Lower leg skin (tissue), 4 donors: ENCODE measurements at regions not wholly inside any gene's neighbourhood (a gene's known extent, or its start where the extent isn't known, plus 50 kb on each side); places are given as distances from the start of the nearest gene placed in this dataset.

Experiments used
- DNase-seq, 2 donors: peaks; one replicate each; pipeline ENCODE4 v3.0.0-alpha.2; 2019; ENCODE audit warnings: low spot score in 2 of 2
- H3K4me3 ChIP-seq: fragments of 200-600 bp; sonication (generic); 2 replicates; pipeline ENCODE4 v1.5.1; 2017; ENCODE audit warnings: mild to moderate bottlenecking, low read depth; ENCODE audit not compliant: poor library complexity, severe bottlenecking
- POLR2A ChIP-seq, 2 donors: fragments of 450-650 bp; IDR thresholded peaks; one replicate each; pipeline ENCODE4 v1.6.1; 2016 to 2017; ENCODE audit warnings: antibody characterized with exemption in 2 of 2, mild to moderate bottlenecking in 1 of 2, moderate library complexity in 1 of 2
- WGBS, 2 donors: methylation state at CpG; one replicate each; pipeline ENCODE4 v1.1.5; 2018; 5-methylcytosine and 5-hydroxymethylcytosine counted together
- intact Hi-C: fragments of 100-400 bp; cut with DNase I; formaldehyde crosslinking; loops from one replicate; pipeline ENCODE4 v1.15.0; 2023; ENCODE audit warnings: low total_unique reads
- TF ChIP-seq, protein P1 (sequence below), 3 donors: fragments of 450-650 bp; IDR thresholded peaks; one replicate each; pipeline ENCODE4 v1.5.1; 2016; ENCODE audit warnings: antibody characterized with exemption in 3 of 3, mild to moderate bottlenecking in 3 of 3, moderate library complexity in 2 of 3

GRCh38 chr6:138560130-138560860 is 61.0 kb upstream of the NHSL1 start:
- intact Hi-C loops, result no loop called here
- no peak for DNase-seq
- H3K4me3 ChIP-seq, result no peak overlapping the region
- 82 to 86% methylated on average over 10 of the region's 10 CpGs for WGBS, 2 donors
- TF ChIP-seq POLR2A (IDR thresholded peaks at IDR 0.05), result no peak
- TF ChIP-seq, protein P1, sequence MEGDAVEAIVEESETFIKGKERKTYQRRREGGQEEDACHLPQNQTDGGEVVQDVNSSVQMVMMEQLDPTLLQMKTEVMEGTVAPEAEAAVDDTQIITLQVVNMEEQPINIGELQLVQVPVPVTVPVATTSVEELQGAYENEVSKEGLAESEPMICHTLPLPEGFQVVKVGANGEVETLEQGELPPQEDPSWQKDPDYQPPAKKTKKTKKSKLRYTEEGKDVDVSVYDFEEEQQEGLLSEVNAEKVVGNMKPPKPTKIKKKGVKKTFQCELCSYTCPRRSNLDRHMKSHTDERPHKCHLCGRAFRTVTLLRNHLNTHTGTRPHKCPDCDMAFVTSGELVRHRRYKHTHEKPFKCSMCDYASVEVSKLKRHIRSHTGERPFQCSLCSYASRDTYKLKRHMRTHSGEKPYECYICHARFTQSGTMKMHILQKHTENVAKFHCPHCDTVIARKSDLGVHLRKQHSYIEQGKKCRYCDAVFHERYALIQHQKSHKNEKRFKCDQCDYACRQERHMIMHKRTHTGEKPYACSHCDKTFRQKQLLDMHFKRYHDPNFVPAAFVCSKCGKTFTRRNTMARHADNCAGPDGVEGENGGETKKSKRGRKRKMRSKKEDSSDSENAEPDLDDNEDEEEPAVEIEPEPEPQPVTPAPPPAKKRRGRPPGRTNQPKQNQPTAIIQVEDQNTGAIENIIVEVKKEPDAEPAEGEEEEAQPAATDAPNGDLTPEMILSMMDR (IDR thresholded peaks at IDR 0.05), result no peak

DNA sequence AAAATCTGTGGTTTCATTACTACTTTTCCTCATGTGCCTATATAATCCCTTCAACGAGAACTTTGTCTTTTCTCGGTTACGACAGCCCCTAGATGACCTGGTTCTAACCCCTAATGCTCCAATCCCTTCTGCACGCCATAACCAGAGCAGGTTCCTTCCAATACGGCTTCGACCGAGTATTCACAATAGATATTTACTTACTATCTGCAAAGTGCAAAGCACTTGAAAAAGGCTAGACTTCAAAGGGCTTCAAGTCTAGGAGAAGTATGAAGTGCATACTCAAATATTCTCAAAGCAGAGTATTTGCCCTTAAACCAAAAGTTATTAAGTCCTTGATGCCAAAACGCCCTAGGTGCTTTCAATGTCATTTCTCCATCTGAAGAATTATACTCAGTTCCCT is 63.4 kb upstream of the NHSL1 start:
- no peak for TF ChIP-seq POLR2A (IDR thresholded peaks at IDR 0.05)
- TF ChIP-seq, protein P1 (IDR thresholded peaks at IDR 0.05), result no peak
- WGBS, 2 donors, result 94% methylated on average over 8 of the region's 8 CpGs
- intact Hi-C loops, result no loop called here
- H3K4me3 ChIP-seq, result no peak overlapping the region
- DNase-seq, result no peak

DNA sequence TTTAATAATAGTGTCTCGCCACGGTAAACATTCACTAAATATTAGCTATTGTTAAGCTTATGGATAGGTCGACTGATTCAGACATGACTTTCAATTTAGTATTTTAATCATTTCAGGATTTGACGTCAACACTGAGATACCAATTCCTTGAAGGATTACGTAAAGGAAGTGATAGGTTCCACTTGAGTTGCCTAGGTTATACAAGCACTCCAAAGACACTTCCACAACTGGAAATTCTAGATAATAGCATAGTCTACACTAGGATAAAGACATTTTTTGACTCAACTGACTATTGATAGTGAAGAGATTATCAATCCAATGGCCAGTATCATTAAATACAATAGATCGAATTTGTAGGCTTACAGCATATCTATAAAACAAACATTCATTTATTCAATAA is 63.9 kb upstream of the NHSL1 start:
- intact Hi-C loops, result no loop called here
- no peak for TF ChIP-seq POLR2A (IDR thresholded peaks at IDR 0.05)
- TF ChIP-seq, protein P1 (IDR thresholded peaks at IDR 0.05), result no peak
- DNase-seq, result no peak
- 93 to 95% methylated on average over 6 of the region's 6 CpGs for WGBS, 2 donors
- no peak overlapping the region for H3K4me3 ChIP-seq

DNA sequence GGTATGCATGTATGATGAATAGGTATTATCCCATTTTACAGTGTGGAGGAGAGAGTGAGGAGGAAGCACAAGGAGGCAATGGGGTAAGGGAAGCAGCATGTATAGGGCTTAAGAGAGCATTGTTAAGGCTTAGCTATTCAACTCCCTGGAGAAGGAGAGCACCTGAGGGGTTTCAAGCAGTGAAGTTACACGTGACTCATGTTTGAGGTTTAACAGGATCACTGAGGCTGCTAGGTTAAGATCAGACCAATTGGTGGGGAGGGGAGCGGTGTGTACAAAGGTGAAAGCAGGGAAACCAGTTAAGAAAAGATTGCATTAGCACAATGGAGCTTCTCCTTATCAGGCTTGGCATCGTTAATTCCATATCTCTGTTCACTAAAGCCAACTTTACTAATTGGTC is 64.4 kb upstream of the NHSL1 start:
- TF ChIP-seq, protein P1 (IDR thresholded peaks at IDR 0.05), result no peak
- no peak for TF ChIP-seq POLR2A (IDR thresholded peaks at IDR 0.05)
- DNase-seq, result no peak
- H3K4me3 ChIP-seq, result no peak overlapping the region
- intact Hi-C loops, result no loop called here
- 73 to 92% methylated on average over 3 of the region's 3 CpGs for WGBS, 2 donors

DNA sequence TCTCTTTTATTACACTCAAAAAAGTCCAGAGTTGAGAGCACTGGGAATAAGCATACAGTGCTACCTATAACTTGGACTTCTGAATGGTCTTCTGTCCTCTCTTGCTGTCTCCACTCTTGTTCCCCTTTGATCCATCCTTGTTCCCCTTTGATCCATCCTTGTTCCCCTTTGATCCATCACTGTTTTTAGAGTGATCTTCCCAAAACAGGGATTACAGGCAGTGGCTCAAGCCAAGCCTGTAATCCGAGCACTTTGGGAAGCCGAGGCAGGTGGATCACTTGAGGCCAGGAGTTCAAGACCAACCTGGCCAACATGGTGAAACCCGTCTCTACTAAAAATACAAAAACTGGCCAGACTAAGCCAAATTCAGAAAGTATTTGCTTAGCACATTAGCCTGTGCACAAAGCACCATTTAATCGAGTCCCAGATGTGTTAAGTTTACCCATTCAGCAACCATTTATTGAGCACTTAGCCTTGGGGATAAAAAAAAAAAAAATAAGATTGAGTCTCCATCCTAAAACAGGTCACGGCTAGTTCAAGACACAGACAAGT is 65.0 kb upstream of the NHSL1 start:
- intact Hi-C loops, result no loop called here
- no peak for DNase-seq
- TF ChIP-seq, protein P1 (IDR thresholded peaks at IDR 0.05), result no peak
- no peak for TF ChIP-seq POLR2A (IDR thresholded peaks at IDR 0.05)

DNA sequence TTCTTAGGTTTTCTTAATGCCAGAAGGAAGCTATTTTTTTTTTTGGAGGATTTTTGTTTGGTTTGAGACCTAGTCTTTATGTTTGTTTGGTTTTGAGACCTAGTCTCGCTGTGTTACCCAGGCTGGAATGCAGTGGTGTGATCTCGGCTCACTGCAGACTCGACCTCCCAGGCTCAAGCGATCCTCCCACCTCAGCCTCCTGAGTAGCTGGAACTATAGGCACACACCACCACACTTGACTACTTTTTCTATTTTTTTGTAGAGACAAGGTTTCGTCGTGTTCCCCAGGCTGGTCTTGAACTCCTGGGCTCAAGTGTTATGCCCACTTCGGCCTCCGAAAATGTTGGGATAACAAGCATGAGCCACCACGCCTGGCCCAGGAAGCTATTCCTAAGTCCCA is 67.8 kb upstream of the NHSL1 start:
- intact Hi-C loops, result no loop called here
- 97% methylated on average over 9 of the region's 9 CpGs for WGBS, 2 donors

More for the DNA sequence above, 65.0 kb upstream of the NHSL1 start:
- no peak overlapping the region for H3K4me3 ChIP-seq
- 95 to 96% methylated on average over 5 of the region's 5 CpGs for WGBS, 2 donors

More for the DNA sequence above, 67.8 kb upstream of the NHSL1 start:
- no peak overlapping the region for H3K4me3 ChIP-seq
- DNase-seq, result no peak
- TF ChIP-seq POLR2A (IDR thresholded peaks at IDR 0.05), result no peak
- TF ChIP-seq, protein P1 (IDR thresholded peaks at IDR 0.05), result no peak
